Mesodermal cell (in vitro differentiated cells): ENCODE measurements at regions not wholly inside any gene's neighbourhood (a gene's known extent, or its start where the extent isn't known, plus 50 kb on each side); places are given as distances from the start of the nearest gene placed in this dataset.

Source experiments
- H3K27ac ChIP-seq: 2 replicates; pipeline ENCODE4 v1.7.0; 2013; ENCODE audit warnings: mild to moderate bottlenecking, low read depth, low read length, moderate library complexity; ENCODE audit not compliant: severe bottlenecking
- H3K36me3 ChIP-seq: 2 replicates; pipeline ENCODE4 v1.7.1; 2013; ENCODE audit warnings: mild to moderate bottlenecking, low read length, moderate library complexity; ENCODE audit not compliant: control insufficient read depth, insufficient read depth
- H3K4me1 ChIP-seq: one replicate; pipeline ENCODE4 v1.7.1; 2013; ENCODE audit warnings: mild to moderate bottlenecking, low read length; ENCODE audit not compliant: insufficient read depth, control insufficient read depth, poor library complexity, severe bottlenecking
- H3K4me3 ChIP-seq: 2 replicates; pipeline ENCODE4 v1.7.0; 2013; ENCODE audit warnings: low read length, control low read depth, mild to moderate bottlenecking; ENCODE audit not compliant: insufficient read depth, poor library complexity, severe bottlenecking; ENCODE audit errors: extremely low read depth
- H3K9me3 ChIP-seq: 2 replicates; pipeline ENCODE4 v1.7.1; 2013; ENCODE audit warnings: mild to moderate bottlenecking, low read length, moderate library complexity; ENCODE audit not compliant: control insufficient read depth
- WGBS, 2 experiments: methylation state at CpG; one replicate each; pipeline ENCODE4 v1.1.5; 2013; ENCODE audit warnings: missing lambda C conversion rate in 2 of 2; ENCODE audit not compliant: insufficient coverage in 2 of 2; 5-methylcytosine and 5-hydroxymethylcytosine counted together

DNA sequence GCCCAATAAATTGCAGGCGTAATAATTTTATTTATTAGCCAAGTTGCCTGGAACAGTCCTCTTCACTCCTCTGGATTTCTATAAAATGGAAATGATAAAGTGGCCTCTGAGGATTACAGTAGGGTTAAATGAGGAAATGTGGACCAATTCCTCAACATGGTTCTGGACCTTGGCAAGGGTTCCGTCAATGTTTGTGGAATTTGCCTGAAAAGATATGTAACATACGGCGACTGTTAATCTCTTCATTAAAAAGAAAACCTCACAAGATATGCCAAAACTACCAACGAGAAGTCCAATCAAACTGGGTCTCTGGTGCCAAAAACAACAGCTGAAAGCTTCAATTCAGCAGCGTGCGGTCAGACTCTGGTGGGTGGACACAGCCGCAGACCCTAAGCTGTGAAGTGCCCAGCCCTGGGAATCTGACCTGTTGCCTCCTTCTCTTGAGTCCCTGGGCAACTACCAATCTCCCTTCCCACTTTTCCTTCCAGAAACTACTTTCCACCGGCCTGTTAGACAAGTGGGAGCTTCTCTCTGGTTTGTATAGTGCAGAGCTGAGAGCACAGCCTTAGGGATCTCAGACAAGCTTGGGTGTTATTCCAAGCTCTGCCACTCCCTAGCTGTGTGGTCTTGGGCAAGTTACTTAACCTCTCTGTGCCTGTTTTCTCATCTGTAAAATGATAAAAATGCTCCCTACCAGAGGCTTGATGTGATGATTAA is 190.5 kb upstream of the GSC start:
- no peaks in the 10 kb centered on the region for H3K4me1 ChIP-seq
- no peaks in the 10 kb centered on the region for H3K9me3 ChIP-seq
- H3K4me3 ChIP-seq: no peak overlapping the region
- H3K27ac ChIP-seq: no peak overlapping the region
- 93% methylated on average over 7 to 8 of the region's 9 CpGs for WGBS, 2 experiments
- no peaks in the 10 kb centered on the region for H3K36me3 ChIP-seq

DNA sequence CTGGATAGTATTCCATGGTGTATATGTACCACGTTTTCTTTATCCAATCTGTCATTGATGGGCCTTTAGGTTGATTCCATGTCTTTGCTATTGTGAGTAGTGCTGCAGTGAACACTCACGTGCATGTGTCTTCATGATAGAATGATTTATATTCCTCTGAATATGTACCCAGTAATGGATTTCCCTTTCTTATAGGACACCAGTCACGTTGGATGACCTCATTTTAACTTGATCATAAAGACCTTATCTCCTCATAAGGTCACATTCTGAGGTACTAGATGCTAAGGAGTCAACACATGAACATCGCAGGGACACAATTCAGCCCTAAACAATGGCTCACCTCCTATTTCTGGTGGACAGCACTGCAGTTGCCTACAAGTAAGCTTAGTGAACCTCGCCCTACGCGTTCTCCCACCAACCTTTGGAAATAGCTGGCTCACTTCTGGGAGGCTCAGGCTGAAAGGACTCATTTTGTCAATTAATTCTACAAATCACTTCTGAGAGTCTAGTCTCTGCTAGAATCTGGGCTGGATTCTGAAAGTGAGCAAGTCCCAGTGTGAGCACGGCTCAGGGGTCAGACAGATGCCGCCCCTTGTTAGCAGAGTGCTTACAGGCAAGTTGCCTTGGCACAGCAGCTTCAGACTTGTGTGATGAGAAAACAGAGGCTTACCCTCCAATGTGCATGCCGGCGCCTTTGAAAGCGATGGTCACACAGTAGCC is 183.8 kb upstream of the GSC start:
- 79 to 92% methylated on average over 10 to 11 of the region's 12 CpGs for WGBS, 2 experiments
- Histone ChIP-seq H3K27ac (no peak overlapping the region), H3K4me3 (no peak overlapping the region), H3K9me3 (no peaks in the 10 kb centered on the region), H3K4me1 (no peaks in the 10 kb centered on the region), H3K36me3 (no peaks in the 10 kb centered on the region)

DNA sequence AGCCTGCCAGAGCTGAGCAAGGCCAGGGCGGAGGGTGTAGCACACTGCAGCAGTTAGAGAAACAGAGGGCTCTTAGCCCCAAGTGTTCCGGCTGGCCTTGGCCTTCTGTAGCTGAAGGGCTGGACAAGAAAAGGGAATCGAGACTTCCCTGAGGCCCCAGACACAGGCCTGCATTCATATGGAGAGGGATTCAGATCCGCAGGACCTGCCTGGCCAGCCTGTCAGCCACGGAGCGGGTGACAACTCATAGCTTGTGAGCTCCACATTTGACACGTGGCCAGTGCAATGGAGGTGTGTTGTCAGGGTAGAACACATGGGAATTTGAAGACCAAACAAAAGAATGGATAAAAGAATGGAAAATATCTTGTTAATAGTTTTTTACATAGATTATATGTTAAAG is 182.2 kb upstream of the GSC start:
- 69 to 82% methylated on average over 4 to 6 of the region's 7 CpGs for WGBS, 2 experiments
- no peak overlapping the region for H3K27ac ChIP-seq
- H3K36me3 ChIP-seq: no peaks in the 10 kb centered on the region
- no peak overlapping the region for H3K4me3 ChIP-seq
- H3K4me1 ChIP-seq: no peaks in the 10 kb centered on the region
- H3K9me3 ChIP-seq: no peaks in the 10 kb centered on the region

DNA sequence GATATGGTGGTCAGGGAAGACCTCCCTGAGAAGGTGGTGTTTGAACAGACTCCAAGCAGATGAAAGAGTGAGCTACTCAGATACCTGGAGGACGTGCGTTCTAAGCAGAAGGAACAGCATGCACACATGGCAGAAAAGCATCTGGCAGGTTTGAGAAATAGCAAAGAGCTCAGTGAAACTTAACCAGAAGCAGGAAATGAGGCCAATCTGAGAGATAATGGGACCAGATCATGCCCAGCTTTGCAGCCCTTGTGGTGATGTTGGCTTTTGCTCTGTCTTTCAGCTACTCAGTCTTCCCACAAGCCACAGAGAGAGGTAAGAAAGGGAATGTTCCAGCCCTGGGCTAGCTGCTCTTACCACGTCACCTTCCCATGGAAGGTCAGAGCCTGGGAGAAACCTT is 176.3 kb upstream of the GSC start:
- Histone ChIP-seq H3K4me1 (no peaks in the 10 kb centered on the region), H3K36me3 (no peaks in the 10 kb centered on the region), H3K9me3 (no peaks in the 10 kb centered on the region), H3K27ac (no peak overlapping the region), H3K4me3 (no peak overlapping the region)
- 85 to 89% methylated on average over 2 of the region's 3 CpGs for WGBS, 2 experiments

DNA sequence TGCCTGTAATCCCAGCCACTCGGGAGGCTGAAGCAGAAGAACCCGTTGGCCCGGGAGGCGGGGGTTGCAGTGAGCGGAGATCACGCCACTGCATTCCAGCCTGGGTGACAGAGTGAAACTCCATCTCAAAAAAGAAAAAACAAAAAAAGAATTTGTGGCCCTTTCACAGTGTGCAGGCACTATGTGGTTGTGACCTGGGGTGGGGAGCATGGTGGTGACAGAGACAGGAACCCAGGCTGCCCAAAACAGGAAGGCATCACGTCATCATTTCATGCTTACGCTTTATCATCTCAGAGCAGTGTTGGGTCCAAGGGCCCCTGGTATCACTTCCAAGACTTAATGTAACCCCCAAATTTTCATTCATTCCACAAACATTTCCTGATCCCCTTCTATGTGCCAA is 175.7 kb upstream of the GSC start:
- H3K9me3 ChIP-seq: no peaks in the 10 kb centered on the region
- H3K4me1 ChIP-seq: no peaks in the 10 kb centered on the region
- H3K27ac ChIP-seq: no peak overlapping the region
- no peaks in the 10 kb centered on the region for H3K36me3 ChIP-seq
- WGBS, 2 experiments: 91 to 96% methylated on average over 4 to 6 of the region's 8 CpGs
- no peak overlapping the region for H3K4me3 ChIP-seq

DNA sequence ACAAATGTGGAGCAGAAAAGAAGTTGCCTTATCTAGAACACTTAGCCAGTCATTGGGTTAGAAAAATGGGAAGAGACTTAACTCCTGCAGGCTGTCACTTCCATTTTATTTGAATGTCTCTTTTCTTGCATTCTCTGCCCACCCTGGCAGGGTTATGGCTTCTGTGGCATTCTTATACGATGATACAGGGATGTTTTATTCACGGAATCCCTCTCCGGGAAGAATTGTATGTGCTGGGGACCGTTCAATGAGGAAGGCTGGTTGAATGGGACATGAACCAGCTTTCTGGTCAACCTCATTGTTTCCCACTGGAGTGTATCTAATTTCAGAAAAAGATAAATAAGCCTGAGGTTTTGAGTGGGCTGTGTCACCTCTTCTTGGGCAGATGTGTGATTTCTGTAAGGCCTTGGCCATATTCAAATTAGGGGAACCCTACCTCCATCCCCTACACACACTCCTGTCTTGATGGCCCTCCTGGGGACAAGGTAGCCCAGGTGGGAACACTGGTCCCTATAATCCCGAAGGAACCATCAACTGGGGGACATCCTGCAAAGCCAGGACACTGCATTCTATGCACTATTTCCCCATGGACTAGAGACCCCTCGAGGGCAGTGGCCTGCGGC is 174.8 kb upstream of the GSC start:
- no peaks in the 10 kb centered on the region for H3K36me3 ChIP-seq
- no peaks in the 10 kb centered on the region for H3K9me3 ChIP-seq
- H3K4me3 ChIP-seq: no peak overlapping the region
- WGBS, 2 experiments: 95 to 99% methylated on average over 7 of the region's 7 CpGs
- H3K27ac ChIP-seq: no peak overlapping the region
- no peaks in the 10 kb centered on the region for H3K4me1 ChIP-seq

DNA sequence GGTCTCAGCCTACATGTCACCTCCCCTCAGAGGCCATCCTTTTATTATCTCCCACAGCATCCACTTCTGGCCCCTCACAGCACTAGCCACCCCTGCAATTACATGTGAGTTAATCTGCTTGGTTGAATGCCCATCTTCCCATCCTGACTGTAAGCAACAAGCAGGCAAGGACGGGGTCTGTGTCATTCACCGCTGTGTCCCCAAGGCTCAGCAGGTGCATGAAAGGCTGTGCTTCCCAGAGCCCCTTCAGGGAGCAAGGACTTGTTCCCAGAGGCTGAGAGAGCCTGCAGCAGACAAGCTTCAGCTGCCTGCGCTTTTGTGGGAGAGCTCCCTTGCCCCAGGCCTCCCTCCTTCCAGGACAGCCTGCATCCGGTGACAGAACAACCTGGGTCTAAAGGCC is 172.7 kb upstream of the GSC start:
- H3K9me3 ChIP-seq: no peaks in the 10 kb centered on the region
- H3K27ac ChIP-seq: no peak overlapping the region
- H3K4me1 ChIP-seq: no peaks in the 10 kb centered on the region
- 89 to 100% methylated on average over 3 to 4 of the region's 4 CpGs for WGBS, 2 experiments
- H3K4me3 ChIP-seq: no peak overlapping the region
- no peaks in the 10 kb centered on the region for H3K36me3 ChIP-seq

DNA sequence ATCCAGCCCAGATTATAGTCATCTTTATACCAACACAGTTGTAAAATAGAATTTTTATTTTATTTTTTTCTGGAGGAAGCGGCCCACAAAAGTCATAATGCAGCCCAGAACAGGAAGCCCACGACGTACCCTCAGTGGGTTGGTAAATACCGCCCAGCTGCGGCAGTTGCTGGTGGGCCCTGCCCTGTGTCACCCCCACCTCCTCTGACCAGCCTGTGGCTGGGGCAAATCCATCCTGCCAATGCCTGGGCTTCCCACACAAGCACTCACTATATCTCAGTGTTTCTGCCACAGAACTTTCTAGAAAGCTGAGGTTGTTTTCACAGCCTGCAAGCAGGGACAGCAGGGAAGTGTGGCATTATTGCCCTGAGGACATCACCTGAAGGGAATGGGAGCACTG is 171.4 kb upstream of the GSC start:
- H3K9me3 ChIP-seq: no peaks in the 10 kb centered on the region
- H3K36me3 ChIP-seq: no peaks in the 10 kb centered on the region
- no peak overlapping the region for H3K27ac ChIP-seq
- WGBS, 2 experiments: 92 to 100% methylated on average over 4 to 5 of the region's 5 CpGs
- no peak overlapping the region for H3K4me3 ChIP-seq
- H3K4me1 ChIP-seq: no peaks in the 10 kb centered on the region

DNA sequence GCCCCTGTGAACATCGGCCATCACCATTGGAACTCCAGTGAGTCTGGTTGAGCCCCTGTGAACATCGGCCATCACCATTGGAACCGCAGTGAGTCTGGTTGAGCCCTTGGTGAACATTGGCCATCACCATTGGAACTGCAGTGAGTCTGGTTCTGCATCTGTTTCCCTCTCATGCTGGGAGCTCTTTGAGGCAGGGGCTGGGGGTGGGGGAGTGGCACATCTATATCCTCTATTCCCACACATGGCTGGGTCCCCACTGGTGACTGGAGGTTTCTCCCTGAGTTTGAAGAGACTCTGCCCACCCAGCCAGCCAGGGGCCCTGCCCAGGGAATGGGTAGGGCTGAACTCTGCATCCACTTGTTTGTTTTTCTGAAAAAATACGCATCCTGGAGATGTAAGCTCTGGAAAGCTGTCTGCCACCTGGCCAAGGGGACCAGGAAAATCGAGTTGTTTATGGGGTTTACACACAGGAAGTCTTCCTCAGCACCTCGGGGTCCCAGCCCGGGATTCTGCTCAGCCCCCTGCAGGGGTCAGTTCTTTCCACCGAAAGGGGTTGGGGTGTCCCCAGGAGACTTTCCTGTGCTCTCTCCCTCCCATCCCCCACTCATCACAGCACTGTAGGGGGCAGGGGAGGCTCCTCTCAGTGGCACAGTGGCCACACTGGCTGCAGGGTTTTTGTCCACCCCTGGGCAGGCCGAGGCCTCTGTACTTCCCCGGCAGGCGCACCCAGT is 170.5 kb upstream of the GSC start:
- 92 to 93% methylated on average over 9 of the region's 11 CpGs for WGBS, 2 experiments
- H3K4me1 ChIP-seq: no peaks in the 10 kb centered on the region
- no peaks in the 10 kb centered on the region for H3K36me3 ChIP-seq
- no peak overlapping the region for H3K27ac ChIP-seq
- H3K4me3 ChIP-seq: no peak overlapping the region
- no peaks in the 10 kb centered on the region for H3K9me3 ChIP-seq

DNA sequence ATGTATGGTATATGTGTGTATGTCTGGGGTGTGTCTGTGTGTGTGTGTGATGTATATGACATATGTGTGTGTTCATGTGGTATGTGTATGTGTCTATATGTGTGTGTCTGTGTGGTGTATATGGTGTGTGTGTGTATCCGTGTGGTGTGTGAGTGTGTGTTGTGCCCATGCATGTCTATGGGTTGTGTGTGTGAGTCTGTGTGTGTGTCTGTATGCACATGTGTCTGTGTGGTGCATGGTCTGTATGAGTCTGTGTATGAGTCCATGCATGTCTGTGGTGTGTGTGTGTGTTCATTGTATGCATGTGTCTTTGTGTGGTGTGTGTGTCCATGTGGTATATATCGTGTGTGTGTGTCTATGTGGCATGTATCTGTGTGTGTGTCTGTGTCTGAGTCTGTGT is 168.1 kb upstream of the GSC start:
- Histone ChIP-seq H3K27ac (no peak overlapping the region), H3K36me3 (no peaks in the 10 kb centered on the region), H3K4me3 (no peak overlapping the region), H3K9me3 (no peaks in the 10 kb centered on the region), H3K4me1 (no peaks in the 10 kb centered on the region)
- 84 to 96% methylated on average over 2 of the region's 2 CpGs for WGBS, 2 experiments
